A549 (cell line): ENCODE measurements at regions not wholly inside any gene's neighbourhood (a gene's known extent, or its start where the extent isn't known, plus 50 kb on each side); places are given as distances from the start of the nearest gene placed in this dataset.

Experiments
- ATAC-seq, 2 experiments: fragments of 200-7000 bp in 1 of 2; fragments of >200 bp in 1 of 2; cut with Nextera tagmentation in 1 of 2; cut with Tn5 transposase in 1 of 2; 3 replicates each; pipeline versions ENCODE4 v1.8.0 to v1.9.1; 2018 to 2020; ENCODE audit warnings: mild to moderate bottlenecking in 1 of 2, moderate library complexity in 1 of 2
- CTCF ChIA-PET: fragments of 300-600 bp; sonication (Branson Sonifier 250); formaldehyde crosslinking; extraction: SDS; loops from one replicate; lab custom pipeline; 2021; ENCODE audit warnings: antibody characterized with exemption, inconsistent platforms; lab: Yijun Ruan, JAX
- POLR2A ChIA-PET: fragments of 350-600 bp; formaldehyde crosslinking; extraction: SDS; loops from one replicate; lab custom pipeline; 2021; ENCODE audit warnings: antibody characterized with exemption, inconsistent platforms; lab: Yijun Ruan, JAX
- DNase-seq, 2 experiments: peaks; one replicate each; pipeline versions ENCODE4 v3.0.0 to v3.0.0-alpha.2; 2011 to 2016; ENCODE audit warnings: low read depth in 1 of 2, low spot score in 1 of 2
- FAIRE-seq: peaks from 2 replicates; lab custom pipeline; 2011; peaks lifted over from hg19 to GRCh38; lab: Jason Lieb, UNC
- H3K27ac ChIP-seq, 2 experiments: fragments of >200 bp; sonication (Bioruptor Twin); formaldehyde crosslinking; 3 replicates each; pipeline ENCODE4 v1.5.1; 2016 to 2017
- H3K4me1 ChIP-seq: fragments of >200 bp; sonication (Bioruptor Twin); formaldehyde crosslinking; 3 replicates; pipeline ENCODE4 v1.6.1; 2016
- H3K4me2 ChIP-seq: fragments of >200 bp; sonication (Bioruptor Twin); formaldehyde crosslinking; 3 replicates; pipeline ENCODE4 v1.6.1; 2016
- H3K4me3 ChIP-seq: fragments of >200 bp; sonication (Bioruptor Twin); formaldehyde crosslinking; 3 replicates; pipeline ENCODE4 v1.5.1; 2016
- H3K9me3 ChIP-seq: fragments of >200 bp; sonication (Bioruptor Twin); formaldehyde crosslinking; 3 replicates; pipeline ENCODE4 v1.6.1; 2016
- CBX8 ChIP-seq: fragments of 200-600 bp; sonication (generic); IDR thresholded peaks from 2 replicates; pipeline ENCODE4 v1.6.1; 2016
- CHD2 ChIP-seq: fragments of 150-350 bp; IDR thresholded peaks from 2 replicates; pipeline ENCODE4 v1.6.1; 2014; ENCODE audit warnings: low read length; ENCODE audit not compliant: partially characterized antibody
- CHD4 ChIP-seq: fragments of 200-600 bp; sonication (generic); IDR thresholded peaks from 2 replicates; pipeline ENCODE4 v1.6.1; 2016; ENCODE audit warnings: antibody characterized with exemption, mild to moderate bottlenecking, borderline replicate concordance
- EHMT2 ChIP-seq: fragments of 200-600 bp; sonication (generic); IDR thresholded peaks from 2 replicates; pipeline ENCODE4 v1.6.1; 2016; ENCODE audit warnings: antibody characterized with exemption, low read depth, mild to moderate bottlenecking, moderate library complexity
- EP300 ChIP-seq, 2 experiments: fragments of >200 bp; sonication (Bioruptor Twin); formaldehyde crosslinking; IDR thresholded peaks; 2 replicates in 1 of 2; 3 replicates in 1 of 2; pipeline ENCODE4 v1.6.1; 2016 to 2017
- FOSL2 ChIP-seq, 2 experiments: fragments of 450-650 bp in 1 of 2; fragments of >200 bp in 1 of 2; sonication (Bioruptor Twin) in 1 of 2; formaldehyde crosslinking; IDR thresholded peaks; 2 replicates each; pipeline versions ENCODE4 v1.5.0 to v1.6.1; 2016 to 2020; ENCODE audit warnings: mild to moderate bottlenecking in 1 of 2, moderate library complexity in 1 of 2
- HOXA7 ChIP-seq: fragments of 250-450 bp; sonication (Bioruptor Pico); IDR thresholded peaks from 2 replicates; pipeline ENCODE4 v1.5.0; 2020; ENCODE audit warnings: mild to moderate bottlenecking, moderate library complexity
- HOXB13 ChIP-seq: fragments of 250-450 bp; sonication (Bioruptor Pico); IDR thresholded peaks from 2 replicates; pipeline ENCODE4 v1.5.0; 2020; ENCODE audit warnings: low read depth, mild to moderate bottlenecking, moderate library complexity
- KDM5A ChIP-seq: fragments of 200-600 bp; sonication (generic); IDR thresholded peaks from 2 replicates; pipeline ENCODE4 v1.6.1; 2016; ENCODE audit warnings: antibody characterized with exemption, mild to moderate bottlenecking
- POLR2AphosphoS2 ChIP-seq: conservative IDR thresholded peaks from 2 replicates; pipeline ENCODE4 v1.6.1; 2012; ENCODE audit warnings: low read length, improper control_type of control experiment, inconsistent platforms
- RARB ChIP-seq: fragments of 250-450 bp; sonication (Bioruptor Pico); IDR thresholded peaks from 2 replicates; pipeline ENCODE4 v1.8.0; 2021; ENCODE audit warnings: mild to moderate bottlenecking, moderate library complexity
- RFX5 ChIP-seq: fragments of 450-650 bp; IDR thresholded peaks from 2 replicates; pipeline ENCODE4 v1.7.1; 2014; ENCODE audit warnings: antibody characterized with exemption, mild to moderate bottlenecking, moderate library complexity
- SREBF2 ChIP-seq: fragments of 450-650 bp; IDR thresholded peaks from 2 replicates; pipeline ENCODE4 v1.6.1; 2014; ENCODE audit warnings: mild to moderate bottlenecking, moderate library complexity
- ZFP36 ChIP-seq: fragments of 450-650 bp; IDR thresholded peaks from 2 replicates; pipeline ENCODE4 v1.6.1; 2014; ENCODE audit warnings: borderline replicate concordance; ENCODE audit not compliant: partially characterized antibody
- ZNF302 ChIP-seq: fragments of 250-450 bp; sonication (Bioruptor Pico); IDR thresholded peaks from 2 replicates; pipeline ENCODE4 v1.9.0; 2021; ENCODE audit warnings: inconsistent platforms, mild to moderate bottlenecking, moderate library complexity
- WGBS: methylation state at CpG from one replicate; pipeline ENCODE4 v1.1.6; 2017; ENCODE audit errors: missing lambda C conversion rate; 5-methylcytosine and 5-hydroxymethylcytosine counted together
- TF ChIP-seq, protein P1 (sequence below): IDR thresholded peaks from 2 replicates; pipeline ENCODE4 v1.6.1; 2012
- TF ChIP-seq, protein P2 (sequence below): fragments of 200-600 bp; sonication (generic); IDR thresholded peaks from 2 replicates; pipeline ENCODE4 v1.6.1; 2016; ENCODE audit warnings: antibody characterized with exemption, mild to moderate bottlenecking, moderate library complexity
- TF ChIP-seq, protein P3 (sequence below): IDR thresholded peaks from 2 replicates; pipeline ENCODE4 v1.6.1; 2012
- TF ChIP-seq, protein P4 (sequence below): fragments of >200 bp; sonication (Bioruptor Twin); formaldehyde crosslinking; IDR thresholded peaks from 3 replicates; pipeline ENCODE4 v1.5.1; 2016
- TF ChIP-seq, protein P5 (sequence below): IDR thresholded peaks from 2 replicates; pipeline ENCODE4 v1.6.1; 2012; ENCODE audit warnings: low read depth, borderline replicate concordance

DNA sequence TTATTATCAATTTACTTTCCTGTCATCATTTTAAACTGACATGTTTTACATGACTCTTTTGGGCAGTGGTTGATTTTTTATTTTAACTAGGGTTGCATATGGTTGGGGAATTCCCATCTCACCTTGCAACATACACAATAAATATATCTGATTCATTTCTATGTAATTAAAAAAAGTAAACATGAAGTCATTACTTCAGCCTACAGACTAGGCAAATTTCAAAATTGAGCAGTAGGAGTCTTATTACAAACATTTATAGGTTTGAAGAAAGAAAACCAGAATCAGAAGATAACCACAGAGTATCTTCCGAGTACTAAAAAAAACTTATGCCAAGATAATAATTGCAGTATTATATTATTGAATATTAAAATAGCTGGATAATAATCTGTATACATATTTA lies 377.0 kb upstream of the VRK2 start (continued):
- TF ChIP-seq, protein P1, sequence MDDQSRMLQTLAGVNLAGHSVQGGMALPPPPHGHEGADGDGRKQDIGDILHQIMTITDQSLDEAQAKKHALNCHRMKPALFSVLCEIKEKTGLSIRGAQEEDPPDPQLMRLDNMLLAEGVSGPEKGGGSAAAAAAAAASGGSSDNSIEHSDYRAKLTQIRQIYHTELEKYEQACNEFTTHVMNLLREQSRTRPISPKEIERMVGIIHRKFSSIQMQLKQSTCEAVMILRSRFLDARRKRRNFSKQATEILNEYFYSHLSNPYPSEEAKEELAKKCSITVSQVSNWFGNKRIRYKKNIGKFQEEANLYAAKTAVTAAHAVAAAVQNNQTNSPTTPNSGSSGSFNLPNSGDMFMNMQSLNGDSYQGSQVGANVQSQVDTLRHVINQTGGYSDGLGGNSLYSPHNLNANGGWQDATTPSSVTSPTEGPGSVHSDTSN, result no peak
- no peak for TF ChIP-seq EP300 (IDR thresholded peaks at IDR 0.05)
- TF ChIP-seq HOXA7 (CRISPR knock-in tag), result no peak

DNA sequence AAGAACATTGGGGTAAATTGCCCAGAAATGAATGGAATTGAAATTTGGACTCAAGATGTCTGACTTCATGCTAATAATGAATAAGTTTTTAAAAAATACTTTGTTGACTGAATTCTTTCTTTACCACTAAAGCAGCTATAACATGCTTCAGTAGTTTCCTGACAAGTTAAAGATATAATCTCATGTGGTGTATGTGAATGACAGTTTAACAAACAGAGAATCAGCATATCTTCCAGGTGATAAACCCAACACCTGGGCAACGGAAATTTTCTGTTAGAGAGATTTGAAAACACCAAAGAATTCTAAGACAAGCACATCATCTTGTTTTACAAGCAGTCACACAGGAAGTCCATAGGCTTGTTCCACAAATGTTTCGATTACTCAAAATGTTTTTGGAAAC lies 372.6 kb upstream of the VRK2 start:
- Histone ChIP-seq H3K27ac (no peak overlapping the region), H3K9me3 (no peaks in the 10 kb centered on the region), H3K4me3 (no peak overlapping the region), H3K4me2 (no peak overlapping the region), H3K4me1 (no peaks in the 10 kb centered on the region)
- no peak for ATAC-seq
- no peak for FAIRE-seq
- no peak for TF ChIP-seq HOXA7 (CRISPR knock-in tag)
- no peak for TF ChIP-seq CHD4
- TF ChIP-seq KDM5A, result no peak
- TF ChIP-seq FOSL2 (IDR thresholded peaks at IDR 0.05), result no peak
- no peak for TF ChIP-seq FOSL2 (CRISPR knock-in tag; IDR thresholded peaks at IDR 0.05)
- no peak for TF ChIP-seq POLR2AphosphoS2
- TF ChIP-seq RARB, result no peak
- no peak for TF ChIP-seq EP300 (IDR thresholded peaks at IDR 0.05)
- TF ChIP-seq, protein P2, sequence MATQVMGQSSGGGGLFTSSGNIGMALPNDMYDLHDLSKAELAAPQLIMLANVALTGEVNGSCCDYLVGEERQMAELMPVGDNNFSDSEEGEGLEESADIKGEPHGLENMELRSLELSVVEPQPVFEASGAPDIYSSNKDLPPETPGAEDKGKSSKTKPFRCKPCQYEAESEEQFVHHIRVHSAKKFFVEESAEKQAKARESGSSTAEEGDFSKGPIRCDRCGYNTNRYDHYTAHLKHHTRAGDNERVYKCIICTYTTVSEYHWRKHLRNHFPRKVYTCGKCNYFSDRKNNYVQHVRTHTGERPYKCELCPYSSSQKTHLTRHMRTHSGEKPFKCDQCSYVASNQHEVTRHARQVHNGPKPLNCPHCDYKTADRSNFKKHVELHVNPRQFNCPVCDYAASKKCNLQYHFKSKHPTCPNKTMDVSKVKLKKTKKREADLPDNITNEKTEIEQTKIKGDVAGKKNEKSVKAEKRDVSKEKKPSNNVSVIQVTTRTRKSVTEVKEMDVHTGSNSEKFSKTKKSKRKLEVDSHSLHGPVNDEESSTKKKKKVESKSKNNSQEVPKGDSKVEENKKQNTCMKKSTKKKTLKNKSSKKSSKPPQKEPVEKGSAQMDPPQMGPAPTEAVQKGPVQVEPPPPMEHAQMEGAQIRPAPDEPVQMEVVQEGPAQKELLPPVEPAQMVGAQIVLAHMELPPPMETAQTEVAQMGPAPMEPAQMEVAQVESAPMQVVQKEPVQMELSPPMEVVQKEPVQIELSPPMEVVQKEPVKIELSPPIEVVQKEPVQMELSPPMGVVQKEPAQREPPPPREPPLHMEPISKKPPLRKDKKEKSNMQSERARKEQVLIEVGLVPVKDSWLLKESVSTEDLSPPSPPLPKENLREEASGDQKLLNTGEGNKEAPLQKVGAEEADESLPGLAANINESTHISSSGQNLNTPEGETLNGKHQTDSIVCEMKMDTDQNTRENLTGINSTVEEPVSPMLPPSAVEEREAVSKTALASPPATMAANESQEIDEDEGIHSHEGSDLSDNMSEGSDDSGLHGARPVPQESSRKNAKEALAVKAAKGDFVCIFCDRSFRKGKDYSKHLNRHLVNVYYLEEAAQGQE, result no peak
- TF ChIP-seq EHMT2, result no peak
- TF ChIP-seq, protein P3, sequence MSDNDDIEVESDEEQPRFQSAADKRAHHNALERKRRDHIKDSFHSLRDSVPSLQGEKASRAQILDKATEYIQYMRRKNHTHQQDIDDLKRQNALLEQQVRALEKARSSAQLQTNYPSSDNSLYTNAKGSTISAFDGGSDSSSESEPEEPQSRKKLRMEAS, result no peak
- no peak for TF ChIP-seq HOXB13
- TF ChIP-seq SREBF2, result no peak
- no peak for TF ChIP-seq CBX8
- no peak for TF ChIP-seq CHD2
- TF ChIP-seq, protein P4, sequence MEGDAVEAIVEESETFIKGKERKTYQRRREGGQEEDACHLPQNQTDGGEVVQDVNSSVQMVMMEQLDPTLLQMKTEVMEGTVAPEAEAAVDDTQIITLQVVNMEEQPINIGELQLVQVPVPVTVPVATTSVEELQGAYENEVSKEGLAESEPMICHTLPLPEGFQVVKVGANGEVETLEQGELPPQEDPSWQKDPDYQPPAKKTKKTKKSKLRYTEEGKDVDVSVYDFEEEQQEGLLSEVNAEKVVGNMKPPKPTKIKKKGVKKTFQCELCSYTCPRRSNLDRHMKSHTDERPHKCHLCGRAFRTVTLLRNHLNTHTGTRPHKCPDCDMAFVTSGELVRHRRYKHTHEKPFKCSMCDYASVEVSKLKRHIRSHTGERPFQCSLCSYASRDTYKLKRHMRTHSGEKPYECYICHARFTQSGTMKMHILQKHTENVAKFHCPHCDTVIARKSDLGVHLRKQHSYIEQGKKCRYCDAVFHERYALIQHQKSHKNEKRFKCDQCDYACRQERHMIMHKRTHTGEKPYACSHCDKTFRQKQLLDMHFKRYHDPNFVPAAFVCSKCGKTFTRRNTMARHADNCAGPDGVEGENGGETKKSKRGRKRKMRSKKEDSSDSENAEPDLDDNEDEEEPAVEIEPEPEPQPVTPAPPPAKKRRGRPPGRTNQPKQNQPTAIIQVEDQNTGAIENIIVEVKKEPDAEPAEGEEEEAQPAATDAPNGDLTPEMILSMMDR, result no peak
- TF ChIP-seq, protein P5, sequence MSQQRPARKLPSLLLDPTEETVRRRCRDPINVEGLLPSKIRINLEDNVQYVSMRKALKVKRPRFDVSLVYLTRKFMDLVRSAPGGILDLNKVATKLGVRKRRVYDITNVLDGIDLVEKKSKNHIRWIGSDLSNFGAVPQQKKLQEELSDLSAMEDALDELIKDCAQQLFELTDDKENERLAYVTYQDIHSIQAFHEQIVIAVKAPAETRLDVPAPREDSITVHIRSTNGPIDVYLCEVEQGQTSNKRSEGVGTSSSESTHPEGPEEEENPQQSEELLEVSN, result no peak
- no peak for TF ChIP-seq ZNF302
- TF ChIP-seq RFX5, result no peak
- no peak for TF ChIP-seq ZFP36
- CTCF ChIA-PET, result no interaction called here
- no peak for DNase-seq
- WGBS, result 16% methylated on average over 2 of the region's 2 CpGs
- POLR2A ChIA-PET, result no interaction called here
